NB4 (cell line): ENCODE measurements at regions not wholly inside any gene's neighbourhood (a gene's known extent, or its start where the extent isn't known, plus 50 kb on each side); places are given as distances from the start of the nearest gene placed in this dataset.

Source experiments
- DNase-seq: peaks from one replicate; pipeline ENCODE4 v3.0.0; 2010; ENCODE audit warnings: low read depth
- H3K4me3 ChIP-seq: one replicate; pipeline ENCODE4 v1.5.1; 2011; ENCODE audit warnings: mild to moderate bottlenecking, low read depth, low read length, moderate library complexity
- CTCF ChIP-seq: IDR thresholded peaks from one replicate; pipeline ENCODE4 v1.5.1; 2012; ENCODE audit warnings: low read depth, low read length
- MAX ChIP-seq: IDR thresholded peaks from 2 replicates; pipeline ENCODE4 v1.6.1; 2011; ENCODE audit warnings: low read depth, low read length
- MYC ChIP-seq: IDR thresholded peaks from 2 replicates; pipeline ENCODE4 v1.6.1; 2011; ENCODE audit warnings: low read depth, low read length
- POLR2A ChIP-seq: IDR thresholded peaks from 2 replicates; pipeline ENCODE4 v1.6.1; 2011; ENCODE audit warnings: mild to moderate bottlenecking; ENCODE audit not compliant: insufficient read length; ENCODE audit errors: extremely low read depth

GRCh38 chr2:163856941-163857340 lies 121.1 kb upstream of the FIGN start:
- no peak for DNase-seq
- H3K4me3 ChIP-seq: no peak overlapping the region

GRCh38 chr2:163852616-163853015 lies 116.8 kb upstream of the FIGN start:
- no peak for DNase-seq
- H3K4me3 ChIP-seq: no peak overlapping the region
- TF ChIP-seq CTCF (no peak), MYC (no peak), POLR2A (no peak), MAX (no peak)

More at GRCh38 chr2:163856941-163857340, 121.1 kb upstream of the FIGN start:
- TF ChIP-seq POLR2A (no peak), MAX (no peak), CTCF (no peak), MYC (no peak)

GRCh38 chr2:163849756-163850435 lies 114.1 kb upstream of the FIGN start:
- no peak for DNase-seq
- TF ChIP-seq MYC (no peak), CTCF (no peak), MAX (no peak), POLR2A (no peak)
- no peak overlapping the region for H3K4me3 ChIP-seq

GRCh38 chr2:163838890-163839289 lies 103.1 kb upstream of the FIGN start:
- no peak for TF ChIP-seq MAX
- TF ChIP-seq POLR2A: no peak
- TF ChIP-seq MYC: no peak
- TF ChIP-seq CTCF: no peak
- DNase-seq: no peak
- H3K4me3 ChIP-seq: no peak overlapping the region

GRCh38 chr2:163836167-163836566 lies 100.4 kb upstream of the FIGN start:
- TF ChIP-seq POLR2A (no peak), MAX (no peak), CTCF (no peak), MYC (no peak)
- no peak overlapping the region for H3K4me3 ChIP-seq
- DNase-seq: no peak

GRCh38 chr2:163834841-163835240 lies 99.0 kb upstream of the FIGN start:
- H3K4me3 ChIP-seq: no peak overlapping the region
- no peak for TF ChIP-seq MAX
- no peak for TF ChIP-seq POLR2A
- no peak for TF ChIP-seq CTCF
- TF ChIP-seq MYC: no peak

More at GRCh38 chr2:163834841-163835240, 99.0 kb upstream of the FIGN start:
- DNase-seq: no peak
